Thoracic aorta (tissue), 2 donors: ENCODE measurements at regions not wholly inside any gene's neighbourhood (a gene's known extent, or its start where the extent isn't known, plus 50 kb on each side); places are given as distances from the start of the nearest gene placed in this dataset.

ENCODE experiments used
- ATAC-seq: fragments of 150-250 bp; one replicate; pipeline ENCODE4 v1.8.0; 2017; ENCODE audit warnings: low read depth; ENCODE audit not compliant: insufficient number of reproducible peaks, low FRiP score
- DNase-seq: peaks from one replicate; pipeline ENCODE4 v3.0.0-alpha.2; 2020; ENCODE audit warnings: low spot score
- H3K27ac ChIP-seq, 2 donors: fragments of 200-600 bp; sonication (generic); 1 replicate in 1 of 2; 2 replicates in 1 of 2; pipeline ENCODE4 v1.5.1; 2016; ENCODE audit warnings: mild to moderate bottlenecking in 2 of 2, moderate library complexity in 2 of 2
- H3K27me3 ChIP-seq: fragments of 200-600 bp; sonication (generic); replicated peaks from 2 replicates; pipeline ENCODE4 v1.6.0; 2016; ENCODE audit warnings: mild to moderate bottlenecking; ENCODE audit not compliant: insufficient read depth
- H3K36me3 ChIP-seq: fragments of 200-600 bp; sonication (generic); one replicate; pipeline ENCODE4 v1.5.1; 2016
- H3K4me1 ChIP-seq, 2 donors: fragments of 200-600 bp; sonication (generic); 1 replicate in 1 of 2; 2 replicates in 1 of 2; pipeline versions ENCODE4 v1.5.1 to v1.6.0; 2016; ENCODE audit warnings: low read depth in 2 of 2, mild to moderate bottlenecking in 1 of 2; ENCODE audit not compliant: control insufficient read depth in 1 of 2
- H3K4me3 ChIP-seq: fragments of 200-600 bp; sonication (generic); 2 replicates; pipeline ENCODE4 v1.5.1; 2016; ENCODE audit warnings: mild to moderate bottlenecking
- H3K9me3 ChIP-seq: fragments of 200-600 bp; sonication (generic); 2 replicates; pipeline ENCODE4 v1.5.1; 2016
- TF ChIP-seq, protein P1 (sequence below): fragments of 200-600 bp; sonication (generic); IDR thresholded peaks from one replicate; pipeline ENCODE4 v1.5.1; 2019; ENCODE audit warnings: antibody characterized with exemption

DNA sequence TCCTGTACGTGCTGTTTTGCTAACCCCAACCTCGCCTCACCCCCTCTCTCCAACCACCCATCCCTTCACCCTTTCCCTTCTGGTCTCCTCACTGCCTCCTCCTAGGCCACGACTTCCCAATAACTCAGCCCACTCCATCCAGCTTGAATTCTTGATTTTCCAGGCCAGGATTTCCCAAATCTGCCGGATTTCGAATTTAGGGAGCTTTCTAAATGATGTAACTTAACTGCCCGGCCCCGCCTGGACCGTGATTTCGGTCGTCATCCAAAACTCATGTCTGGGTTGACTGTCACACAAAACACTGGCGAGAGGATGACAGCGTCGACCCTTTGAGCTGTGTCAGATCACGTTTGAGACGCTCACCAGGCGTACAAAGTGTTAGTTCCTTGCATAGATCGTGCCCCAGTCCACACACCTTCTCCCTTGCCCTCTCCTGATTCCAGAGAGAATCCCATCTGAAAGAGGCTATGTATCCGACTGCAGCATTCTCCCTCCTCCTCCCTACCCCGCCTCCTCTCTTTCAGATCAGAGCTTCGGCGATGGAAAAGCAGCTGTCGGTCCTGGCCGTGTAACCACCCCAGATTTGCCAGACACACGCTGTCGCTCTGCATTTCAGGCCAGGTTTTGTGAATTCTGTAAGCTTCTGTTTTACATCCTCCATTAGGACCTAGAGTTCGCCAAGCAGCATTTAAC lies 168.2 kb downstream of the GPX5 start:
- ATAC-seq (no peak), DNase-seq (no peak)
- Histone ChIP-seq H3K4me1 (no peaks in the 10 kb centered on the region), H3K9me3 (no peaks in the 10 kb centered on the region), H3K27ac (no peak overlapping the region), H3K36me3 (no peaks in the 10 kb centered on the region), H3K4me3 (no peak overlapping the region), H3K27me3 (no peaks in the 10 kb centered on the region)
- TF ChIP-seq, protein P1, sequence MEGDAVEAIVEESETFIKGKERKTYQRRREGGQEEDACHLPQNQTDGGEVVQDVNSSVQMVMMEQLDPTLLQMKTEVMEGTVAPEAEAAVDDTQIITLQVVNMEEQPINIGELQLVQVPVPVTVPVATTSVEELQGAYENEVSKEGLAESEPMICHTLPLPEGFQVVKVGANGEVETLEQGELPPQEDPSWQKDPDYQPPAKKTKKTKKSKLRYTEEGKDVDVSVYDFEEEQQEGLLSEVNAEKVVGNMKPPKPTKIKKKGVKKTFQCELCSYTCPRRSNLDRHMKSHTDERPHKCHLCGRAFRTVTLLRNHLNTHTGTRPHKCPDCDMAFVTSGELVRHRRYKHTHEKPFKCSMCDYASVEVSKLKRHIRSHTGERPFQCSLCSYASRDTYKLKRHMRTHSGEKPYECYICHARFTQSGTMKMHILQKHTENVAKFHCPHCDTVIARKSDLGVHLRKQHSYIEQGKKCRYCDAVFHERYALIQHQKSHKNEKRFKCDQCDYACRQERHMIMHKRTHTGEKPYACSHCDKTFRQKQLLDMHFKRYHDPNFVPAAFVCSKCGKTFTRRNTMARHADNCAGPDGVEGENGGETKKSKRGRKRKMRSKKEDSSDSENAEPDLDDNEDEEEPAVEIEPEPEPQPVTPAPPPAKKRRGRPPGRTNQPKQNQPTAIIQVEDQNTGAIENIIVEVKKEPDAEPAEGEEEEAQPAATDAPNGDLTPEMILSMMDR = no peak

- no peak for DNase-seq
- Histone ChIP-seq H3K27me3 (no peaks in the 10 kb centered on the region), H3K36me3 (no peaks in the 10 kb centered on the region), H3K4me3 (no peak overlapping the region), H3K27ac (no peak overlapping the region), H3K4me1 (no peaks in the 10 kb centered on the region), H3K9me3 (no peaks in the 10 kb centered on the region)
- no peak for ATAC-seq
- TF ChIP-seq, protein P1 = no peak
Observed at GRCh38 chr6:28695715-28696114, 170.0 kb downstream of the GPX5 start.

GRCh38 chr6:28696167-28696566 lies 170.5 kb downstream of the GPX5 start:
- H3K4me1 ChIP-seq = no peaks in the 10 kb centered on the region
- DNase-seq (no peak), ATAC-seq (no peak)
- no peaks in the 10 kb centered on the region for H3K36me3 ChIP-seq
- TF ChIP-seq, protein P1 = no peak
- H3K27ac ChIP-seq = no peak overlapping the region
- no peaks in the 10 kb centered on the region for H3K9me3 ChIP-seq
- no peaks in the 10 kb centered on the region for H3K27me3 ChIP-seq
- H3K4me3 ChIP-seq = no peak overlapping the region

DNA sequence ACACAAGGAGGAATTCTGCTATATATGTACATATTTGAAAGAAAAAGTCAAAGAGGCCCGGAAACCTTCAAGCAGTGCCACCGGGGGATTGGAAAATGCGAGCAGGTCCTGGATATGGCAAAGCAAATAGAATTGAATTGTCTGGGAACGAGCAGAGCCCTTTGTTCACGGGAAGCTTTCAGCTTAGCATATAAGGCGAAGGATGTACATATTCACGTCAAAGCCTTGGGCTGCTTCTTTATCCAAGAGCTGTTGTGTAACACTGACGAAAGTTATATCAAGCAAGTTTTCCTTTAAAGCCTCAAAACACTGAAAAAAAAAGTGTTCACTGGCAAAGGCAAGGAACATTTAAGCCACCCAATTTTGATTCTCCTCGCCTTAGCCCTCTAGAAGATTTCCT lies 171.0 kb downstream of the GPX5 start:
- H3K4me1 ChIP-seq = no peaks in the 10 kb centered on the region
- TF ChIP-seq, protein P1 = no peak
- H3K27ac ChIP-seq = no peak overlapping the region
- ATAC-seq = no peak
- no peaks in the 10 kb centered on the region for H3K36me3 ChIP-seq
- DNase-seq = no peak
- H3K4me3 ChIP-seq = no peak overlapping the region
- H3K9me3 ChIP-seq = no peaks in the 10 kb centered on the region
- H3K27me3 ChIP-seq = no peaks in the 10 kb centered on the region

- Histone ChIP-seq H3K4me1 (no peaks in the 10 kb centered on the region), H3K27me3 (no peaks in the 10 kb centered on the region), H3K27ac (no peak overlapping the region), H3K9me3 (peaks cover 9% of the 10 kb centered on the region), H3K36me3 (no peaks in the 10 kb centered on the region), H3K4me3 (no peak overlapping the region)
- DNase-seq (no peak), ATAC-seq (no peak)
- TF ChIP-seq, protein P1 = no peak
Observed at GRCh38 chr6:28707387-28708282, 182.0 kb downstream of the GPX5 start.
